HEK293T (cell line): ENCODE measurements at regions not wholly inside any gene's neighbourhood (a gene's known extent, or its start where the extent isn't known, plus 50 kb on each side); places are given as distances from the start of the nearest gene placed in this dataset.
"Not testable (repeated sequence)": the region's sequence is repeated elsewhere in the genome, so short reads cannot be mapped to it uniquely, and the experiment has no call there.

ENCODE experiments used
- ARNT ChIP-seq: fragments of 450-650 bp; IDR thresholded peaks from 2 replicates; pipeline ENCODE4 v1.6.1; 2017; ENCODE audit warnings: mild to moderate bottlenecking
- BHLHE40 ChIP-seq: fragments of 450-650 bp; IDR thresholded peaks from 2 replicates; pipeline ENCODE4 v1.6.1; 2016; ENCODE audit warnings: mild to moderate bottlenecking, moderate library complexity, borderline replicate concordance
- ELF4 ChIP-seq: fragments of 450-650 bp; IDR thresholded peaks from 2 replicates; pipeline ENCODE4 v1.6.1; 2017; ENCODE audit warnings: antibody characterized with exemption
- FOXK2 ChIP-seq: fragments of 450-650 bp; IDR thresholded peaks from 2 replicates; pipeline ENCODE4 v1.6.1; 2016; ENCODE audit warnings: mild to moderate bottlenecking
- FOXM1 ChIP-seq: fragments of 450-650 bp; IDR thresholded peaks from 2 replicates; pipeline ENCODE4 v1.6.1; 2017; ENCODE audit warnings: mild to moderate bottlenecking, borderline replicate concordance
- LEF1 ChIP-seq: fragments of 450-650 bp; IDR thresholded peaks from 2 replicates; pipeline ENCODE4 v1.6.1; 2017; ENCODE audit warnings: mild to moderate bottlenecking, borderline replicate concordance
- NFRKB ChIP-seq: fragments of 450-650 bp; IDR thresholded peaks from 2 replicates; pipeline ENCODE4 v1.6.1; 2016; ENCODE audit warnings: mild to moderate bottlenecking, moderate library complexity
- PKNOX1 ChIP-seq: fragments of 450-650 bp; IDR thresholded peaks from 2 replicates; pipeline ENCODE4 v1.6.1; 2016
- SP1 ChIP-seq: fragments of 450-650 bp; IDR thresholded peaks from 2 replicates; pipeline ENCODE4 v1.6.1; 2017
- ZNF384 ChIP-seq: fragments of 450-650 bp; IDR thresholded peaks from 2 replicates; pipeline ENCODE4 v1.6.1; 2016

GRCh38 chr2:88802026-88802425 is 110.6 kb downstream of the RPIA start:
- not testable (repeated sequence) for TF ChIP-seq SP1, FOXM1, BHLHE40, ELF4, LEF1, NFRKB, PKNOX1, ARNT, ZNF384, FOXK2
